ENCODE measurements at regions not wholly inside any gene's neighbourhood (a gene's known extent, or its start where the extent isn't known, plus 50 kb on each side); places are given as distances from the start of the nearest gene placed in this dataset.
"Not testable (repeated sequence)": the region's sequence is repeated elsewhere in the genome, so short reads cannot be mapped to it uniquely, and the experiment has no call there.

DNA sequence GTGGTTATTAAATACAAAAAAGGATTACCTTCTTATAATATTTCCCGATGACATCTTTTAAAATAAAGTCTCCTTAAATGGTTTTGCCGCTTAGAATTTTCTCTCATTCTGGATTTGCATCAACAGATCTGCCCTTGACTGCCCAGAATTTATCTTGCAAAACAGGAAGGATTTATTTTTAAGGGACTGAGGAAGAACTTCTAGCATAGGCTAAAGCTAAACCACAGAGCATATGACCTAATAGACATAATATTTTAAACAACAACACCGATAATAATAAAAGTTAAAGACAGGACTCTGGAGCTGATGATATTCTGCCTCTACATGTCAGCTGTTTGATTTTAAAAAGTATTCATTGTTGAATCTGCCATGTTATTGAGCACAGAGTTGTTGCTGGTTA is 145.3 kb upstream of the ADCY2 start:
- no peaks in the 10 kb centered on the region for H3K4me1 ChIP-seq (ENCODE audit: insufficient read depth, low read length)
- H3K36me3 Mint-ChIP-seq = no peaks in the 10 kb centered on the region
- H3K27ac ChIP-seq (ENCODE audit: low read depth, low read length) = no peak overlapping the region
- no peaks in the 10 kb centered on the region for H3K9me3 ChIP-seq (ENCODE audit: low read length)
- H3K36me3 ChIP-seq (ENCODE audit: insufficient read depth, low read length) = no peaks in the 10 kb centered on the region
- POLR2A ChIA-PET = no interaction called here
- H3K4me3 Mint-ChIP-seq = no peak overlapping the region
- no peak overlapping the region for H3K27ac Mint-ChIP-seq
- no peaks in the 10 kb centered on the region for H3K9me3 Mint-ChIP-seq
- no peak overlapping the region for H3K4me3 ChIP-seq (ENCODE audit: low read length)
- no peaks in the 10 kb centered on the region for H3K27me3 ChIP-seq (ENCODE audit: insufficient read depth, low read length, poor library complexity, severe bottlenecking)
- DNase-seq = no peak
- CTCF ChIA-PET = no interaction called here
- H3K27me3 Mint-ChIP-seq = peaks cover 0 to 1% of the 10 kb centered on the region in 2 donors
- H3K4me1 Mint-ChIP-seq = no peaks in the 10 kb centered on the region

DNA sequence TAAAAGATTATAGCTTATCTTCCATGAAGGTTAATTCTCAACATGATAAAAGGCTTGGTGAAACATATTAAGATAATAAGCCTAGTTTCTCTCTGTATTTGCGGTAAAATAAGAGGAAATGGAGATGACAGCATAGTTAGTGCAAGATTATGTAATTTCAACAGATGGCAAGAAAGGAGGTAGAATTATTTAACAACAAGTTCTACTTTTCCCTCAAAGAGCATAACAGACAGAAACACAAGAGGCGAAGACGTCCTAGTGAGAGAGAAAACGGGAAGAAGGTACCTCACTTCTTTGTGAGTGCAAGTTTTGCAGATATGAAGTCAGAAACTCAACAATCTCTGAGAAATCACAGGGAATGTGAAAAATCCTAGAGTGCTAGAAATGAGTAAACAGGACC is 144.8 kb upstream of the ADCY2 start:
- Histone ChIP-seq H3K9me3 (ENCODE audit: low read length) (no peaks in the 10 kb centered on the region), H3K27ac (ENCODE audit: low read depth, low read length) (no peak overlapping the region), H3K4me1 (ENCODE audit: insufficient read depth, low read length) (no peaks in the 10 kb centered on the region), H3K27me3 (ENCODE audit: insufficient read depth, low read length, poor library complexity, severe bottlenecking) (no peaks in the 10 kb centered on the region), H3K4me3 (ENCODE audit: low read length) (no peak overlapping the region), H3K36me3 (ENCODE audit: insufficient read depth, low read length) (no peaks in the 10 kb centered on the region)
- H3K9me3 Mint-ChIP-seq = no peaks in the 10 kb centered on the region
- no peaks in the 10 kb centered on the region for H3K36me3 Mint-ChIP-seq
- no peak overlapping the region for H3K4me3 Mint-ChIP-seq
- H3K27me3 Mint-ChIP-seq = peaks cover 0 to 3% of the 10 kb centered on the region in 2 donors
- H3K4me1 Mint-ChIP-seq = no peaks in the 10 kb centered on the region
- ChIA-PET CTCF (no interaction called here), POLR2A (no interaction called here)
- H3K27ac Mint-ChIP-seq = no peak overlapping the region
- DNase-seq = no peak

GRCh38 chr5:7261049-7261448 is 134.9 kb upstream of the ADCY2 start:
- Histone ChIP-seq H3K27ac (ENCODE audit: low read depth, low read length) (no peak overlapping the region), H3K4me3 (ENCODE audit: low read length) (no peak overlapping the region), H3K9me3 (ENCODE audit: low read length) (no peaks in the 10 kb centered on the region), H3K4me1 (ENCODE audit: insufficient read depth, low read length) (no peaks in the 10 kb centered on the region), H3K36me3 (ENCODE audit: insufficient read depth, low read length) (no peaks in the 10 kb centered on the region), H3K27me3 (ENCODE audit: insufficient read depth, low read length, poor library complexity, severe bottlenecking) (no peaks in the 10 kb centered on the region)
- no peak for DNase-seq
- Mint-ChIP-seq H3K9me3 (peaks cover 0 to 2% (median 0%) of the 10 kb centered on the region in 5 donors), H3K36me3 (peaks cover 0 to 3% (median 0%) of the 10 kb centered on the region in 3 donors), H3K4me3 (no peak overlapping the region), H3K4me1 (no peaks in the 10 kb centered on the region), H3K27ac (no peak overlapping the region), H3K27me3 (peaks cover 0 to 3% of the 10 kb centered on the region in 2 donors)
- ChIA-PET CTCF (no interaction called here), POLR2A (no interaction called here)

DNA sequence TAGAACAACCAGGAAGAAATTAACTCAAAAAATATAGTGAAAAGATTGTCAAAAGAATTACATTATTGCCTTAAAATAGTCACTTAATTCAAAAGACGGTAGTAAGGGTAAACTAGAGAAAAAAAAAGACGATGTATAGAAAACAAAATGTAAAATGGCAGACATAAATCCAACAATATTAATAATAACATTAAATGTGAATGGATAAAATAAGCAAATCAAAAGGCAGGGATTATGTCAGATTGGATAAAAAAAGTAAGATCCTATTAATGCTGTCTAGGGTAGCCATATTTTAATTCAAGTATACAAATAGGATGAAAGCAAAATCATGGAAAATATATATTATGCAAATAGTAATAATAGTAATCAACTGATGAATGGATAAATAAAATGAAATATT is 134.0 kb upstream of the ADCY2 start:
- no peak for DNase-seq
- Mint-ChIP-seq H3K4me3 (no peak overlapping the region), H3K9me3 (peaks cover 0 to 4% (median 0%) of the 10 kb centered on the region in 5 donors), H3K27ac (no peak overlapping the region), H3K36me3 (peaks cover 0 to 3% (median 0%) of the 10 kb centered on the region in 3 donors), H3K4me1 (no peaks in the 10 kb centered on the region), H3K27me3 (peaks cover 0 to 3% of the 10 kb centered on the region in 2 donors)
- Histone ChIP-seq H3K4me3 (ENCODE audit: low read length) (no peak overlapping the region), H3K27me3 (ENCODE audit: insufficient read depth, low read length, poor library complexity, severe bottlenecking) (no peaks in the 10 kb centered on the region), H3K27ac (ENCODE audit: low read depth, low read length) (no peak overlapping the region), H3K9me3 (ENCODE audit: low read length) (no peaks in the 10 kb centered on the region), H3K36me3 (ENCODE audit: insufficient read depth, low read length) (no peaks in the 10 kb centered on the region), H3K4me1 (ENCODE audit: insufficient read depth, low read length) (no peaks in the 10 kb centered on the region)
- ChIA-PET POLR2A (no interaction called here), CTCF (no interaction called here)

- DNase-seq; H3K36me3 Mint-ChIP-seq; H3K4me3 Mint-ChIP-seq; H3K36me3 ChIP-seq (ENCODE audit: insufficient read depth, low read length); H3K27me3 Mint-ChIP-seq; H3K27ac ChIP-seq (ENCODE audit: low read depth, low read length); H3K4me3 ChIP-seq (ENCODE audit: low read length); H3K9me3 ChIP-seq (ENCODE audit: low read length); H3K4me1 Mint-ChIP-seq; H3K9me3 Mint-ChIP-seq; H3K4me1 ChIP-seq (ENCODE audit: insufficient read depth, low read length); H3K27me3 ChIP-seq (ENCODE audit: insufficient read depth, low read length, poor library complexity, severe bottlenecking); CTCF ChIA-PET; H3K27ac Mint-ChIP-seq; POLR2A ChIA-PET: not testable (repeated sequence)
Measured at GRCh38 chr5:7263398-7264015, 132.4 kb upstream of the ADCY2 start.

GRCh38 chr5:7265776-7266175 is 130.2 kb upstream of the ADCY2 start:
- H3K36me3 Mint-ChIP-seq; POLR2A ChIA-PET; H3K9me3 ChIP-seq (ENCODE audit: low read length); H3K27me3 ChIP-seq (ENCODE audit: insufficient read depth, low read length, poor library complexity, severe bottlenecking); H3K4me3 Mint-ChIP-seq; H3K27ac ChIP-seq (ENCODE audit: low read depth, low read length); H3K4me1 Mint-ChIP-seq; H3K27me3 Mint-ChIP-seq; H3K36me3 ChIP-seq (ENCODE audit: insufficient read depth, low read length); H3K9me3 Mint-ChIP-seq; H3K4me3 ChIP-seq (ENCODE audit: low read length); H3K27ac Mint-ChIP-seq; H3K4me1 ChIP-seq (ENCODE audit: insufficient read depth, low read length); CTCF ChIA-PET; DNase-seq: not testable (repeated sequence)

GRCh38 chr5:7268722-7269121 is 127.2 kb upstream of the ADCY2 start:
- H3K4me1 Mint-ChIP-seq; POLR2A ChIA-PET; H3K4me3 Mint-ChIP-seq; H3K27ac Mint-ChIP-seq; H3K4me3 ChIP-seq (ENCODE audit: low read length); H3K4me1 ChIP-seq (ENCODE audit: insufficient read depth, low read length); CTCF ChIA-PET; H3K27me3 ChIP-seq (ENCODE audit: insufficient read depth, low read length, poor library complexity, severe bottlenecking); H3K27ac ChIP-seq (ENCODE audit: low read depth, low read length); H3K9me3 ChIP-seq (ENCODE audit: low read length); H3K36me3 ChIP-seq (ENCODE audit: insufficient read depth, low read length); H3K27me3 Mint-ChIP-seq; DNase-seq; H3K36me3 Mint-ChIP-seq; H3K9me3 Mint-ChIP-seq: not testable (repeated sequence)

DNA sequence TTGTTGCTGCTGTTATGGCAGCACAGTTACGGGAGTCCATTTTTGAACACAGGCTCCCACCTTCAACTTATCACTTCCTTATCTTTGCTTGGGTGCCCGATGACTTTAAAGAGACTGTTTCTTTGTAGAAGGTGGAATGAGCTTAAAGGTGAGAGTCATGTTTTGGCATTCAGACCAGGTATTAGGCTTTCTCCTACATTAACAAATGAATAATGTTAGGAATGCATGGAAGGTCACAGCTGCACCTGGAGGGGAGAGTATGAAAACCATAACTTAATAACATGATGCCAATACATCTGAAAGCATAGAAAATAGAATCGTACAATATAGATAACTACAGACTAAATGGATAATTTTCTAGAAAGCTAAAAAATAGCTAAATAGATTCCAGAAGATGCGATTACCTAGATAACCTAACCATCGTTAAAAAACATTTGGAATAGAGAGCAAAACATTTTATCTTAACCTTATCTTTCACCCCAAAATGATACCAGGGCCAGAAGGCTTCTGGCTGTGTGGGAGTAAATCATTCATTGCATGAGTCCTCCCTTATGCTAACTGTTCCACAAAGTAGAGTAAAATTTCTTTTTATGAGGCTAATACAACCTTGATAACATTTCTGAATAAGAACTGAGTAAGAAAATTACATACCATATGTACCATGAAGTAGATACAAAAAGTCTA is 126.2 kb upstream of the ADCY2 start:
- Mint-ChIP-seq H3K9me3 (peaks cover 0 to 4% (median 0%) of the 10 kb centered on the region in 5 donors), H3K4me3 (no peak overlapping the region), H3K4me1 (no peaks in the 10 kb centered on the region), H3K27me3 (peaks cover 0 to 3% of the 10 kb centered on the region in 2 donors), H3K27ac (no peak overlapping the region), H3K36me3 (no peaks in the 10 kb centered on the region)
- Histone ChIP-seq H3K4me1 (ENCODE audit: insufficient read depth, low read length) (no peaks in the 10 kb centered on the region), H3K27ac (ENCODE audit: low read depth, low read length) (no peak overlapping the region), H3K9me3 (ENCODE audit: low read length) (no peaks in the 10 kb centered on the region), H3K4me3 (ENCODE audit: low read length) (no peak overlapping the region), H3K36me3 (ENCODE audit: insufficient read depth, low read length) (no peaks in the 10 kb centered on the region), H3K27me3 (ENCODE audit: insufficient read depth, low read length, poor library complexity, severe bottlenecking) (no peaks in the 10 kb centered on the region)
- no peak for DNase-seq
- ChIA-PET POLR2A (no interaction called here), CTCF (no interaction called here)
